Pons (tissue), 1 donor: ENCODE measurements at regions not wholly inside any gene's neighbourhood (a gene's known extent, or its start where the extent isn't known, plus 50 kb on each side); places are given as distances from the start of the nearest gene placed in this dataset.

ENCODE experiments used
- DNase-seq: peaks from one replicate; pipeline ENCODE4 v3.0.0-alpha.2; 2016; ENCODE audit warnings: low spot score

DNA sequence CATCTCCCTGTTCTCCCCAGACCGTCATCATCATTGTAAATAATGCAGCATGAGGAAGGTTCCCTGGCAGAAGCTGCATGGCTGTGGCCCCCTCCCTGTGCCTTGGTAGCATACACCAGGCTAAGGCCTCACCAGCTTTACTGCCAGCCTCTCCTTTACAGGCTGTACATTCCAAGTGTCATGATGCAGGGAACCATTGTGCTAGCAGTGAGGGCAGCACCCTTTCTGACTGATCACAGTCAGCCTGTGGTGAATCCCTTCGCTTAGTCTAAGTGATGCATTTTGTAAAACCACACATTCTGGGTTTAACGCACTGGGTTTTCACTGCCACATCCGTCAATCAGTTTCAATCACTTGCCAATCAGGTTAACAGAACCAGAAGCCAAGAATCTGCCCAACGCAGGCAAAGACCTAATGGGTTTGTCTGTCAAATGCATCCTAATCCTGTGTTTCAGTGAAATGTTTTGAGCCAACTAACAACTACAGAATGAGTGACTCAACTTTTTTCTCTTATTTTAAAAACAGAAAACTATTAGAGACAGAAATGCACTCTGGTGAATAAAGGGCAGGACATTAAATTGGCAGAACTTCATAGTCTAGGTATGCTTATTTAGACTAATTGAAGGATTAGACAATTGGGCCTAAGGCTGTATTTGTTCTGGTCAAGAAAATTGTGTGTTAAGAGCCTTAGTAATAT, 225.9 kb upstream of the DPH6 start:
- DNase-seq, result no peak

GRCh38 chr15:35774653-35775052, 228.7 kb upstream of the DPH6 start:
- DNase-seq, result no peak

DNA sequence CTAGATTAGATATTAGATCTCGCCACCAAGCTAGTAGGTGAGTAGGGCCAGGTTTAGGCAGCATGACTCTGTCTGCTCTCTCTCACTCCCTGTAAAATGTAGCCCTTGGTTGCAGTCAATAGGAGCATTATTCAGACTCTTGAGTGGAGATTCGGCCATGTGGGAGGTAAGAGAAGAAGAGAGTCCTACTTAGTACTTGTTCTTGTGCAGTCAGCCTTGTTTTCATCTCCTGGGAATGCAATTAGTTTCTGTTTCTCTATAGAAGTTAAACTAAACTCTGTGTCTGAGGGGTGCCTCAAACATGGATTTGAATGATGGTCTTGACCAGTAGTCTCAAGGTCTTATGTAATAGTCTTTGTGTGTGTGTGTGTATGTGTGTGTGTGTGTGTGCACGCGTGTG, 229.5 kb upstream of the DPH6 start:
- DNase-seq, result no peak

- no peak for DNase-seq
Measured at GRCh38 chr15:35777061-35777460, 231.1 kb upstream of the DPH6 start.

GRCh38 chr15:35783203-35783602, 237.2 kb upstream of the DPH6 start:
- DNase-seq, result no peak

DNA sequence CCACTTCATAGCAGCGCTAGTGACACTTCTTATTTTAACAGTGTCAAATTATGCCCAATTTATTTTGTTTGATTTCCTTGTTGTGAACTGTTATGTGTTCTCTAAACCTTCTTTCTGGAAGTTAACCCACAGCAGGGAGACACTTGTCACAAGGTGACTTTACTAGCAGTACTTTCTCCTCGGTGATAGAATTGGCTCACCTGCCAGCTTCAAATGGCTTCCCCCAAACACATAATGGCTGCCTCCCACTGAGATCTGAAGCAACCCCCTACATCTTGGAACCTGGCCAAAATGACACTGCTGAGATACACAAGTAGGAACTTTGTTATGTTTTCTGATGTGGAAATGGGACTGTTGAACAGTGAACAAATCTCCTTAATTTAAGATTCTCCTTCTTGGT, 238.8 kb upstream of the DPH6 start:
- no peak for DNase-seq

DNA sequence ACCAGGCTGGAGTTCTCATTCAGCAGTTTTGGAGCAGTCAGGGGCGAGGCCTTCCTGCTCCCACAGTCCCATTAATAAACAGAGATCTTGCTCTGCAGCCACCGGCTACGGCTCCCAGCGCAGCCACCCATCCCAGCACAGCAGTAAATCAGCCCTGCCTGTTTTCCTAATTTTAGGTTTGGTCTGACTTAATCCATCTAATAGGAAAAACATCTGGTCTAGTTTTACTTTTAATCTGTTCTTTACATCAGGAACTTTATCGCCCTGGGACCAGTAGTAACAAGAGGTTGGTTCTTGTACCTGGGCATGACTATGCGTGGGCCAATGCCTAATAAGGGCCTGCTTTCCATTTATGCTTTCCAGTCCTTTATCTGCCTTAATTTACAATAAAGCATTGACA, 264.0 kb upstream of the DPH6 start:
- no peak for DNase-seq

DNA sequence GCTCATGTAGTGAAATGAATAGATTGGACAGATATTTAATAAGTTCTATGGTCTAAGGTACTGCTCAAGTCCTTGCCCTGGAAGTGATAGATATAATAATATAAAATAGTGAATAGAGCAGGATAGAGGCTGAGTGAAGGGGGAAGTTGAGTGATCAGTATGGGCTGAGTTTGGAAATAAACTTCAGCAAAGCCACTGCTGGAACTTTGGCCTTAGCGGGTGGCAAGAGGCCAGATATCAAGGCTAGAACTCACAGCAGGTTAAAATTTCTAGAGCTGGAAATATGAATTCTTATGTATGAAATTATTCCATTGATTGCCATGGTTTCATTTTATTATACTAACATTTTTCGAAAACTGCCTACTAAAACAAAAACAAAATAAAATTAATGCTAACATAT, 267.6 kb upstream of the DPH6 start:
- DNase-seq, result no peak

DNA sequence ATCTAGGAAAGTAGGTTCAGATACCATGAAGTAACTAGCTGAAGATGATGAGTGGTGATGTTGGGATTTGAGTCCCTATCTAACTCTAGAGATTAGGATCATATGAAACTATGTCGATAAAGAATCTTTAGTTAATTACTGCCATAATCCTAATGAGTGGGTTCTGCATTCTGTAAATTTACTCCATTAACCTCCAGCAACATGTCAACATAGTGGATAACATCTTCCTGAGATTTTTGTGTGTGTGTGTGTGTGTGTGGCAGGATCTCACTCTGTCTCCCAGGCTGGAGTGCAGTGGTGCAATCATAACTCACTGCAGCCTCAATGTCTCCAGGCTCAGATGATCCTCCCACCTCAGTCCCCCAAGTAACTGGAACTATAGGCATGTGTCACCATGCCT, 272.9 kb upstream of the DPH6 start:
- DNase-seq, result no peak

GRCh38 chr15:35822153-35822552, 276.2 kb upstream of the DPH6 start:
- DNase-seq, result no peak

GRCh38 chr15:35827141-35827540, 281.2 kb upstream of the DPH6 start:
- DNase-seq, result no peak

- DNase-seq, result no peak
Measured at GRCh38 chr15:35827911-35828310, 281.9 kb upstream of the DPH6 start.

- DNase-seq, result no peak
Measured at GRCh38 chr15:35833581-35833980, 287.6 kb upstream of the DPH6 start.

DNA sequence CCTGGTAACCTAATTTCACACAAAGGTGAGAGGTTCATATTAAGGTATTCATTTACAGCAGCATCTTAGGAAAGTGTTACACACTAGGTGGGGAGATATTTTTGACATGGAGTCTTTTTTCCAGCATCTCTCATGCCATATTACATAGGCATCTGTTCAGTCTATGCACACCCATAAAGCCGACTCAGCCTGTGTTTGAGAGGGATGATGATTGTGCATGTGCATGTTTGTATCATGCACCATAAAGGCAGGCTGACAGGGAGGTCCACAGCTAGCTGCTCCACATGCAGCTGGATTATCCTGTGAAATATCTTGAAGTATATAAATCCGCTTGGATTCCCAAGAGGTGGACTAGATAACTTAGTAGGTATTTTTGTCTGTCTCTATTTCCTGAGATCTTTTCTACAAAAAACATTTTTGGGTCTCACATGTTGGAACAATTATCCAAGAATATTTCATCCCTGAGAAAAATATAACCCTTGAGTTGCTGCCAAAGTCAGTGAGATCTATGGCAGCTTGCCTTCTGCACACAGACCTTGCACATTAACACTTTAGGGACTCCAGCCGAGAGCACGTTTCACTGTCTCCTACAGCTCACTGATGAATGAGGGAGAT, 288.4 kb upstream of the DPH6 start:
- no peak for DNase-seq

DNA sequence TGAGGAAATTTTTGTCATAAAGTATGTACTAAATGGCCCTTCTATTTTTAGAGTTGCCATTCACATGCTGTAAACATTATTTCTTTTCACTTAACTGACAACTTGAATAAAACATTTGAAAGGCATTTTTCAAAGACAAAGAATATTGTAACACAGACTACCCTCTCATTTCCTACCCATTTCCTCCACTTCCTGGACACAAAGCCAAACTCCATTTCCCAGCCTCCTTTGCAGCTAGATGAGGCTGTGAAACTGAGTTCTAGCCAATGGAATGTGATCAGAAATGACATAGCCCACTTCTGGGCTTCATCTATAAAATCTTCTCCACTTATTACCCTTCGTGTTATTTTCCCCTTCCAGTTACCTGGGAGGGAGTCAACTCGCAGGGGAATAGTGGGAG, 288.9 kb upstream of the DPH6 start:
- DNase-seq, result no peak

GRCh38 chr15:35838424-35839111, 292.6 kb upstream of the DPH6 start:
- no peak for DNase-seq

DNA sequence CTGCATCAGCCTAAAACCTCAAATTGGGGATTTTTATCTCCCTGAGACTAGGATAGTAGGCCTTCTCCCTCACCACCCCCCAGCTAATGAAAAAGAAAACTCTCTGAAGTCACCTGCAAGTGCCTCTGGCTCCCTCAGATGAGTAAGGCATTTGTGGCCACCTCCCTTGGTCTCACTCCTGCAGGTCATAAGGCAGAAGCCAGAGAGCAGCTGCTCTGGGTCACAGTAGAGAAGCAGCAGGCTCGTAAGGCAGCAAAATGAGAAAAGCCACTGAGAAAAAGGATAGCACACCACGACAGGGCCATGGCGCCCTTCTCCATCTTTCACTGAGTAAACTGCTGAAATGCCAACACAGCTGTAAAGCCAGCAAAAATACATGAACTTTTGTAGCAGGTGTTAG, 296.7 kb upstream of the DPH6 start:
- no peak for DNase-seq

GRCh38 chr15:35843498-35843897, 297.5 kb upstream of the DPH6 start:
- DNase-seq, result no peak

DNA sequence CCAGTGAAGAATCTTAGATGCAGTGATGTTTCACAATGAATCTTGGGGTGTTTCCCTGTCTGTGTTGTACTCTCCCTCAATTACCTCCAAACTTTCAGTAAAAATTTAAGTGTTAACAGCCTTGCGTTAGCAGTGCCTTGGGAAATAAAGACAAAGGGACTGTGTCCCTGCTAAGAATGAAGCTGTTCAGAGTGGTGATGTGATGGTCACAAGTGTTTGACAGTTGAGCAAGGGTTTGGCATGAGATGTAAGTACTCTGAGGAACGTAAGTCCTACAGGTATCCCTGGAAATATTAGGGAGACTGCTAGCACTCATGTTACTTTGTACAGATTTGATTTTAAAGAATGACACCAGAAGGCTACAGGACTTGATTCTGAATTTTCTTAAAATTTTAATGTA, 304.3 kb upstream of the DPH6 start:
- peak; percentile 92 for DNase-seq

DNA sequence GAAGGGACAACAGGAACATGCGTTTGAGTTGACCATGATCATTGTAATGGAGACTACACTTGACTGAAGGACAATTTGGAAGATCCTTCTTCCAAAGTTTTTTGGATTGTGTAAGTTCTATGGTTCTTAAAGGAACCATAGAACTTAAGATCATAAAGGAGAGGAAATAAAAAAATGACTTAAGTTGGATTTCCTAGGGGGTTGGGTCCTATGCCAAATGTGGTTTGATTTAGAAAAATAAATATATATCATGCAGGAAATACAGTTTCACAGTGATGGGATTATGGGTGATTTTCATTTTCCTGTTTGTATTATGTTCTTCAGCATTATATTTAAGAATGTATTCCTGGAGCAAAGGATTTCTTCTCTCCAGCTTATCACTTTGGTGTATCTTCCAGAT, 305.5 kb upstream of the DPH6 start:
- no peak for DNase-seq

DNA sequence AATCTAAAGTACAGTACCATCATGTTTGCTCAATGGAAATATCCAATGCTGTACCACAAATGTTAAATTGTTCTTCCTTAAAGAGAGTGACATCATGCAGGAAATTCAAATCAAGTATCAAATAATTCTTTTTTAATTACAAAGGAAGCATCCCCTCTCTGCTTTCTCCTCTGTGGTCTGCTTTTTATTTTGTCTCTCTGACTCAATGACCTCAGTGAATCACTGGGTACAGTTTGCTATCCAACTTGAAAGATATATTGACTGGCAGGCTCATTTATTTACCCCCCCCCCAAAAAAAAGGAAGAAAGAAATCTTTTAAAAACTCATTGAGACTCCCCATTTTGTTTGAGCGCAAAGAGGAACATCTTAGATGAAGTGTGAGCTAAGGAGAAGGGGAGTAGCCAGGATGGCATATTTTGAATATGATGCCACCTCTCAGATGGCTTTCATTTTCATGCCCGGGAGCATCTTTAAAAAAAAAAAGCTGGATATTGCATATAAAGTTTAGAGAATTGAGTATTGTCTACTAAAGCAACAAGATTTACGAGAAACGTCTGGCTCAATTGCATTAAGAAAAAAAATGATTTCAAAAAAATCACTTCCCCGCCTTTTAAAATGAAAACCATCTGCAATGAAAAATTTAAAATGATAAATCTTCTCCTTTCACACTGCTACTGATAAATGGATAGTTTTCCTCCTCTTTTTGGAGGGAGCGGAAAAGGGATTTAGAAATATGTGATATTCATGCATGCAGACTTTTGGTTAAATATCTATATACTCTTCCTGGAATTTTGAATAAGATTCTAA, 307.1 kb upstream of the DPH6 start:
- no peak for DNase-seq

GRCh38 chr15:35854316-35854715, 308.4 kb upstream of the DPH6 start:
- peak; percentile 34 for DNase-seq
